ENCODE measurements at regions not wholly inside any gene's neighbourhood (a gene's known extent, or its start where the extent isn't known, plus 50 kb on each side); places are given as distances from the start of the nearest gene placed in this dataset.

DNA sequence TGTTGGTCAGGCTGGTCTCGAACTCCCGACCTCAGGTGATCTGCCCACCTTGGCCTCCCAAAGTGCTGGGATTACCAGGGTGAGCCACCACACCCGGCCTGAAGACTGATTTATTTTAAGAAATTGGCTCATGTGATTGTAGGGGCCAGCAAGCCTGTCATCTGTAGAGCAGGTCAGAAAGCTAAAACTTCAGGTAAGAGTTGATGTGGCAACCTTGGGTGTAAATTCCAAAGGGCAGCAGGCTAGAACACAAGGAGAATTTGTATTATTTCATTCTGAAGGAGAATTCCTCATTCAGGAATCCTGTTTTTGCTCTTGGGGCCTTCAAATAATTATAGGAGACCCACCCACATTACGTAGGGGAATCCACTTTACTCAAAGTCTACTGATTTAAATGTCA lies 728.7 kb downstream of the LTN1 start:
- DNase-seq: no peak

DNA sequence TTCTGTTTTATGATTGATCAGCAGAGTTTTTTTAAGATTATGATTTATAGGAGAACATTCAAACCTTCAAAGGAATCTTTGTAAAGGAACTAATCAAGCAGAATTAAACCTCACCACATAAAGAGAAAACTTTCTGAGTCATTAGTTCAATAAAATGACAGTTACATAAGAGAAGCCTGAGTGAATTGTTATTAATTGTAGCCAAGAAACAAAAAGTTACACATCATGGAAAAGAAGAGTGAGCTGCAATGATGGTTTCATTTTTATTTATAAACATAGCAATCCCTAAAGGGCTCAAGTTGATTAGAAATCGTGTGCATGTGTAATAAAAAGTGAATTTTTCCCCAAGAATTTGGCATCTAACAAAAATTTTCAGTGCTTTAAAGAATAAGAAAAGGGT lies 731.4 kb downstream of the LTN1 start:
- DNase-seq: no peak

DNA sequence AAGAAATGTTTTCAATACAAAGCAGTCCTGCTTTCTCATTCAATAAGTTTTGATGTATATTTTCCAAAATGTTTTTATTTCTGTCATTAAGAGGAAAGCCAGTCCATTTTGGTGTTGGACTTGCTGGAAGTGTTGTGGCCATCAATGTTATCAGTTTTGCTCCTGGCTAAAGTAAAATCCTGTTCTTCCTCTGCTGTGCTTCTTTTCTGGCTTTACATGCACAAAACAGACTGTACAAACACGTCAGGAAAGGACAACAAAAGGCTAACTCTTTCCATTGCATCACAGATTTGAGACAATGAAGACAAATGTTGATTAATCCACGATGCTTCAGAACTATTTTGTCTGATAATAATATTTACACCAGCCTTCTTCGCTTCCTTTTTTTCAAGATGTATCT lies 735.4 kb downstream of the LTN1 start:
- no peak for DNase-seq

DNA sequence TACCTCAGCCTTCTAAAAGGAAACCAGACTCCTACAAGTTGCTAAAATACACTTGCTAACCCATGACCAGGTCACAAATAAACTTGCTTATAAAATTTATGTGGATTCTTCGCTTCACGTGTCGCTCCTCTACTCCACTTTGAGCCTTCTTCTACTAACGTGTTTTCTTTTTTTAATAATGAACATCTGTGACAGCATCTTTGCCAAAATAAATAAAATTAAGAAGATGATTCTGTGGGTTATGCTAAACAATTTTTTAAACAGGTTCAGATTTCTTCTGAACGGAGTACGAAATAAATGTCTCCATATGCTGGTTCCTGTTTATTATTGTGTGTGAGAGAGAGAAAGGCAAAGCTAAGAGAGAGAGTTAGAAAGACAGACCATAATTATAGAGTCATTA lies 735.8 kb downstream of the LTN1 start:
- no peak for DNase-seq

DNA sequence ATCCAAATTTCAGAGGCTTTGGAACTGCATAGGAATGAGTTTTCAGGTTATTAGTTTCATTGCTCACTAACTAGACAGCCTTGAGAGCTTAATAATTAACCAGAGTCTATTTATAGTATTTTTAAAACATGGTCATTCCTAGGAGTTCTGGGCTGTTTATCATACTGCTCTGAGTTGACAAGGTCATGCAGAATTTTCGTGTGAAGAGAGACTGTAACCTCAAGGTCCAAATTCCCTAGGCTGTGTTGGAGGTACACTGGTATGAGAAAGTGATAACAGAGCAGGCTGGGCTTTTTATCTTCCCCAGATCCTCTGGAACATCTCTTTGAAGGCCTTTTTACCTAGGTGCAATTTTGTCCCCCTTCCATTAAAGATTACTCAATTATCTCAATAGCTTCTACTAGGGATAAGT lies 736.3 kb downstream of the LTN1 start:
- no peak for DNase-seq

DNA sequence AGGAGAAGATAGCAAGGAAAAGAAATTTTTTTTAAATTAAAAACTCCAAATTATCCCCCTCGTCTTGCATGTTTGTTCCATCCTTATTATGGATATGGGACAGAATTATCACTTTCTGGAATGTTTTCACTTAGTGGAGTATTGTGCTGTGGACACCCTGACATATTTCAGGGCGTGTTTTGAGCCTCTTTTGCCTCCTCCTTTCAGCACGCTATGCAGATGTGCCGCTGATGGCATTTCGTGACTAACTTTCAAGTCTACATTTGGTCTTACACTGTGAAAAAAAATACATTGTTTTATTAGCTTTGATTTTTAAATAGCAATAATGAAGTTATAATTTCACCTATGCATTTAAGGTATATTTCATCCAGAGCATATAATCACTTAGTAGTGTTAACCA lies 738.7 kb downstream of the LTN1 start:
- no peak for DNase-seq

DNA sequence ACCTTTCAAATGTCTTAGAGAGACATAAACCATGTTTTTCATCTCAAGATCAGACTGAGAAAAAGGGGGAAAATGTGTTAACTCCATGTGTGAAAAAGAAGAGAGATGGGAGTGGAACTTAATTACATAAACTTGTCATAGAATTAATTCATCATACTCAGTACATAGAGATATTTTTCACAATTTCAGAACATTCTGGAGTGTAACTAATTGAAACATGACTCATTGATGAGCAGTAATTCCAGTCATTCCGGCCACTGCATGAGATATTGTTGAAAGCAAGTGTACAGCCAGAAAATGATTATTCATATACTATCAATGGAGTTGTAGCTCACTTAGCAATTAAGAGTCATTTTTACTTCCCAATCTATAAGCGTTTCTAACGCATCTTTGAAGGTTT lies 739.3 kb downstream of the LTN1 start:
- no peak for DNase-seq

DNA sequence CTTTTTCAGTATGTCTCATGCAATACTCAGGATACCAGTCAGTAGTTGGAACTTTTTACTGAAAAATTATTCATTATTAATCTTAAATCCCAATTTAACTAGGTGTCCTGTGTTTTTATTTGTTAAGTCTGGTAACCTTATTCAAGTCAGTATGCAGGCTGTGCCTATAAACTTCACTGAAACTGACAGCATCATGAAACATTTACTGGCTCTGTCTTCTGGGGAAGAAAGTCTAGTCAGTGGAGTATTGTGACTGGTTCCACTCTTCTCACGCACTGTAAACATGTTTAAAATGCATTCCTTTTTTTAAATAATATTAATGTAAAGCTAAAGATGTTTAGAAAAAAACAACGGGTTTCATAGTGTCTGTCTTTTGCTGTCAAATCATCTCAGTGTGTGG lies 739.7 kb downstream of the LTN1 start:
- no peak for DNase-seq

DNA sequence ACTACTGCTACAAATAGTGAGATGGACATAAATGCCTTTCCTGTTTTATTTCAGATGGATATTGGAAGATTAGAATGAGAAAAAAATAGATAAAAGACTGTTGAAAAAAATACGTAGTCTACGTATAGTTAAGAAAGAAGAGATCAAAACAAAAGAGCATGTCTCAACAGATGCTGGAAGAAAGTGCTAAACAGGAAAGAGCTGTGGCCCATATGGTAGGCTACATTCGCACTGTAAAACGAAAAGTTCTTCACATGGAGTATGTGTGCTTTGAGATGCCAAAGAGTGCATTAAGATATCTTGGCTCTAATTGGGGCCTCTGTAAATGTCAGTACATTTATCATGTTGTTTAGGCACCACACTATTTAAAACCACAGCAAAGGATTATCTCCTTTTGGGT lies 741.7 kb downstream of the LTN1 start:
- no peak for DNase-seq

DNA sequence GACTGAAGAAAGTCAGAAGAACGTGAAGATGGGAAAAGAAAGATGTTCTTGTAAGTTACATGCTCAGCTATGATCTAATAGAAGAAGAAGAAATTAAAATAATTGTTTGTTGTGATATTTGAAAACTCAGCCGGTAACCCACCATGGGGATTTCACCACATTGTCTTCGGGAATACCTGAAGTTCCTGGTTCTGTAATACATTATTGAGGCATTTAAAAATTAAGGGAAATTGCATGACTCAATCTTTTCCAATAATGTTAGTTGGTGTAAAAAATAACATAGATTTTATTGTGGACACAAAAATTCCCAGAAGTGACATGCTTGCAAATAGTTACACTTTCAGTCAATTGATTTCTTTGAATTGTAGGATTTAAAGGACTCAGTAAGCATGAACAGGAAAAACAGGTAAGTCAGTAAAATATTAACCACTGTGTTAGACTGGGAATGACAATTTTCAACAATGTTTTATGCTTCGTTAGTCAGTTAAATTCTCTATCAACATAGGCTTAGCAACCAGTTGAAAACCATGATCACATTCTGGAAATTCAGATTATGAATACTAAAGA lies 745.1 kb downstream of the LTN1 start:
- DNase-seq: no peak

DNA sequence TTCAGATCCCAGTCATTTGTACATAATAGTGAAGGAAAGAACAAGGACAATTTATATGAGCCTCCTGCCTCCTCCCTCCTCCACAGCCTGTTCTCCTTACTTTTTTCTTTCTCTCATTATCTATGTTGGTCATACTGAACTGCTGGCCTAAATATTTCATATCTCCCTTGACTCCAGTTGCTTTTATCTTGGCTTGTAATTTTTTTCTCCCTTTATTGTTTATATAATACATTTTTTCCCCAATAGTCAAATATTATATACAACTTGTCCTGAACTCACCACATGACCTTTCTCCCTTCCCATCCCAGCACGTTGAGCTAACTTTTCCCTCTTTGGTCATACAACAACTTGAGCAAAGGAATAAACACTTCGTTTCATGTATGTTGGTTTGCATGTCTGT lies 752.1 kb downstream of the LTN1 start:
- DNase-seq: no peak

DNA sequence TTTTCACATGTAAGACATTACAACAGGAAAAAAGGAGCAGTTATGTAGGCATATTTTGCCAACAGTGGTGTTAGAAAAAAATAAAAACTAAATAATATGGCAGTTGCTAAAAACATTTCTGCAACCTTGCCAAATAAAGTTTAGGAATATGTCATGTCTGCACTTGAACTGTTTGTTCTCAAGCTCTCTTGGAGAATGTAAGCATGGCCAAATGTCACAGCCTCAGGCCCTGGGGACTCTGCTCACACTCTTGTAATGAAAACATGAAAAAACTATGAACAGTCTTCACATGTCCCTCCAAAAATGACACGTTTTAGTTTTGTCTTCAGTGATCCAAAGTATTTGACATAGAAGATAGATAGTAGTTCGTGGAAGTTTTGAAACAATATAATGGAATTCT lies 753.3 kb downstream of the LTN1 start:
- DNase-seq: no peak

DNA sequence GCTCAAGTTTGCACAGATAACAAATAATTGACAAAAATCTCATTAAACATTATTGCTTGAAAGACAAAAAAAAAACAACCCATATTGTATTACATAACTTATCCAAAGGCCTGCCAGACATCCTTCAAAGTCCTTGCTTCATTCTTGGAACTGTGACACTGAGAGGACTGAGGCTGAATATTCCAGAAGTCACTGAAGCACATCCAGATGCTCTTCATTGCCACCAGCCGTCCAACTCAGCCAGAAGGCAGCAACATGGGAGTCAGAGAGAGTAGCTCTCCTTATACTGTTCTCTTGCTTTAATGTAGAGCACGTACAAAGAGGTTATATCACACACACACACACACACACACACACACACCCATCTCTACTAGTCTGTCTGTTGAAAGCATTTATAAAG lies 755.0 kb downstream of the LTN1 start:
- no peak for DNase-seq

DNA sequence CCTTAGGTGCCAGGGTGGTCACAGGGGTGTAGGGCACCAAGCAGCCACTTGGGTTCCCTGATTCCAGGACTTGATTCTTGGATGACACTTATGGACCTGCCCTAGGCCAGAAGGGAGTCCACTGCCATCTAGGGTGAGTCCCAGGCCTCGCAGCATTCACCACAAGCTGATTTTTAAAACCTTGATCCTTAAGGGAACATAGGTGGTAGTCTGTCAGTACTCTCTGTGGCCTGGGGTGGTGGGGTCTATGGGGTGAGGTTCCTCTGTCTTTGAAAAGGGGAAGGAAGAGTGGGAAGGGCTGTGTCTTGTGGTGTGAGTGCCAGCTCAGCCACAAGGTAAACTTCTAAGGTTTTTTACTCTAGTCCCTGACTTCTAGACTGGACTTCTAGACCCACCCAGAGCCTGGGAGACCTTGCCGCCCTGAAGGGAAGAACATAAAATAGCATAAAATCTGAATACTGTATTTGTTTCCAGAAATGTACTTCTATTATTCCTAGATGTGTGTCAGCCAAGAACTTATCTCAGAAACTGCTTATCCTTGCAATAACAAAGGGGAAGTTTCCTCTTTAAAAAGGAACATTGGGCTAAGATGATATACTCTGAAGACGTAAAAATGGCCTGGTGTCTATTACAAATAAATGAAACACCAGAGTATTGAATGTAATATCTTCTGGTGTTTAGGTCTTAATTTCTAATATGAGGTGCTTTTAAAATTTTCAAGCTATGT lies 757.3 kb downstream of the LTN1 start:
- DNase-seq: no peak

DNA sequence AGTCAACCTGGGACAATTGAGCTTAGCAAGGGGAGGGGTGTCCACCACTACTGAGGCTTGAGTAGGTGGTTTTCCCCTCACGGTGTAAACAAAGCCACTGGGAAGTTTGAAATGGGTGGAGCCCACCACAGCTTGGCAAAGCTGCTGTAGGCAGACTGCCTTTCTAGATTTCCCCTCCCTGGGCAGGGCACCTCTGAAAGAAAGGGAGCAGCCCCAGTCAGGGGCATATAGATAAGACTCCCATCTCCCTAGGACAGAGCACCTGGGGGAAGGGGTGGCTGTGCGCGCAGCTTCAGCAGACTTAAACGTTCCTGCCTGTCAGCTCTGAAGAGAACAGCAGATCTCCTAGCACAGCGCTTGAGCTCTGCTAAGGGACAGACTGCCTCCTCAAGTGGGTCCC lies 758.4 kb downstream of the LTN1 start:
- no peak for DNase-seq

DNA sequence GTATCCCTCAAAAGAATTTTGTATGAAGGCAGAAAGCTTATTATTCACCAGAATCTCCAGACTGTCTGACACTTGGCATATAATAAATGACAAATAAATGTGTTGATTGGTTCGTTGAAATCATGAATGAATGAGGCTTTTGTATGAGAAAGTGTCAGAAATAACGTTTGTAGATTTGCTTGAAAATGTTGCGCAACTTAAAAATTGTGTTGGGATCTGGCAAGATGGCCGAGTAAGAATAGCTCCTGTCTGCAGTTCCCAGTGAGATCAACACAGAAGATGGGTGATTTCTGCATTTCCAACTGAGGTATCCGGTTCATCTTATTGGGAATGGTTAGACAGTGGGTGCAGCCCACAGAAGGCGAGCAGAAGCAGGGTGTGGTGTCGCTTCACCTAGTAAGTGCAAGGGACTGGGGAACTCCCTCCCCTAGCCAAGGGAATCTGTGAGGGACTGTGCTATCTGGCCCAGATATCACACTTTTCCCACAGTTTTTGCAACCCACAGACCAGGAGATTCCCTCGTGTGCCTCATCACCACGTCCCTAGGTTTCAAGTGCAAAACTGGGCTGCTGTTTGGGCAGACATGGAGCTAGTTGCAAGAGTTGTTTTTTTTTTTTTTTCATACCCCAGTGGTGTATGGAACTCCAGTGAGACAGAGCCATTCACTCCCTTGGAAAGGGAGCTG lies 759.0 kb downstream of the LTN1 start:
- DNase-seq: no peak

DNA sequence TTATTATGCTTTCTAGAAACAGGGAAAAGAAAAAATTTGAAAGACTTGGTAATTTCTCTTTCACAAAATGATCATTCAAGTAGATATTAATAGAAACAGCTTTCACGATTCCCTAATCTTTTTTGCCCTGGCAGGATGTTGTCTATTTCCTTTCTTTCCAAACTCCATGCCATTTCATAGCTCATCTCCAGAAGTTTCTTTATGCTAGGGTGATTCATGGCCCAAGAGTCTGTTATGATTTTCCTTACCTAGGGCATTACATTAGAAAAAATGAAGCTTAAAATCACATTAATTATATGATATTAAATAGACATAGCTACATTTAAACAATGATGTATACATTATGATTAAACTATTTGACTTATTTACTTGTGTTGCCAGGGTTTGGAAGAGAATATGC lies 762.1 kb downstream of the LTN1 start:
- no peak for DNase-seq

DNA sequence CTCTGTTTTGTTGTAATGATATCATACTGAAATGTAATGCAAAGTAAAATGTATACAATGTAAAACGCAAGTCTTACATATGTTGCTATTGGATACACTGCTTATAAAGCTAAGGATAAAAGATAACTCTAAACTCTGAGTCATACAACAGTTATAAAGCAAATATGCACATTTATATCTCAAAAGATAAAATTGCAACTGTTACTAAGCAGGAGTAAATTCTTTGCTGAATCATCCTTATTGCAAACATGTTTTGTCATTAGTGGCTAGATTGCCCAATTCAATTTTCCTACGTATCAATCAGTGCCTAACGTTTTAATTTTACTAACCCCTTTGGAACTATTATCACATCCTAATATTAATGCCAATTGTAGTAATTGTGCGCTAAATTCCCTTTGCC lies 762.9 kb downstream of the LTN1 start:
- DNase-seq: no peak

DNA sequence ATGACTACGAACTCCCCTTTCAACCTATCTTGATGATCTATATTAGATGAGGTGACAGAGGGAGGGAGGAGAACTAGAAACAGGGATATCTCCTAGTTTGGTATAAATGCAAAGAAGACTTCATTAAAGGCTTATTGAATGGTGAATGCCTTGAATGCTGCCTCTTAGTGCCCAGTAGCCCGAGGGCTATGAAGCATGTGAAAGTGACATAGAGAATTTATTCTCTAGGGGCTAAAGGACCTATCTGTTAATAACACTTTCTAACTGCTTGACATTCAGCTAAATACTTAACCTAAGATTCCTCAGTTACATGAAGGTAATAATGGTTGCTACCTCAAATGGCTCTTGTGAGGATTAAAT lies 764.1 kb downstream of the LTN1 start:
- DNase-seq: no peak

DNA sequence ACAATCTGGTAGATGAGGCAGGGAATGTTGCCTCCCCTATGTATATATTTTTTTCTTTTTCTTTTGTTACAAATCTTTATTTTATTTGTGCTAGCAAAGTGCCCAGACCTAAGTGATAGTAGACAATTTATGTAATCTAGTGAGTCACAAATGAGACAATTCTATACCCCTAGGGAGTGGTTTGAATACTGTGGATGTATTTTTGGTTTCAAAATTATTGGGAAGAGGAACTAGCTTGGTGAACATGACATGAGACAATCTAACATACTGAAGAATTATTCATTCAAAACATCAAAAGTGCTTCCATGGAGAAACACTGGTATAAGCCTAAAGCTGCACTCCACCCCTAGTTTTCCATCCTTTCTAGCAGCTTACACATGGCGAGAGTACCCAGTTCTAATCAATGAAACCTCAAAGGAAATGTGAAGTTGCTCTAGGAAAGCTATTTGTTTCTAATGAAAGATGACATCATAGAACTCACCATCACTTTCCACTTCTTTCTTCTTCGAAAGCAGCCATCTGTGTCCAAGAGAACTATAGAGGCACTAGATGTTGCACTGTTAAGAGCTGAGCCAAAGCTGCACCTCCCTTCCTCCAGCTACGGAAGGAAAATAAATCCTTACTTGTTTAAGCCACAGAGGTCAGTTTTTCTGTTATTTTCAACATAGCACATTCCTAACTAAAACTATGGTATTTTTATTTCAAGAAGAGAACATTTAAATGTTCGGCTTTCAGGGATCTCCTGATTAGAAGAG lies 764.6 kb downstream of the LTN1 start:
- DNase-seq: no peak

DNA sequence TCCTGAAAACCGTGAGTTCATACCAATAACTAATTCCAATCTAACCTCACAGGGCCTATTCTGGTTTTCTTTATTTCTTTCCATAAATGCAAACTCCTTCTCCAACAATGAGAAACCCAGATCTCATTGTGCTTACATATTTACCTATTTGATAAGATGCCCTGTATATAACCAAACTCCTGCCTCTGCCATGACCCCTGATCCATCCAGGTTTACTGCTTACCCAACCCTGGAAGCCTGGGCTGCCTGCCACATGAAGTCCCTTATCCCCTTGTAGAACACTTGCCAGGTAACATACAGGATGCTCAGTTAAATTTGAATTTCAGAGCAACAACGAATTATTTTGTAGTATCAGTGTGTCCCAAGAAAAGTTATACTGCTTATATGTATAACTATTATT lies 766.1 kb downstream of the LTN1 start:
- no peak for DNase-seq

DNA sequence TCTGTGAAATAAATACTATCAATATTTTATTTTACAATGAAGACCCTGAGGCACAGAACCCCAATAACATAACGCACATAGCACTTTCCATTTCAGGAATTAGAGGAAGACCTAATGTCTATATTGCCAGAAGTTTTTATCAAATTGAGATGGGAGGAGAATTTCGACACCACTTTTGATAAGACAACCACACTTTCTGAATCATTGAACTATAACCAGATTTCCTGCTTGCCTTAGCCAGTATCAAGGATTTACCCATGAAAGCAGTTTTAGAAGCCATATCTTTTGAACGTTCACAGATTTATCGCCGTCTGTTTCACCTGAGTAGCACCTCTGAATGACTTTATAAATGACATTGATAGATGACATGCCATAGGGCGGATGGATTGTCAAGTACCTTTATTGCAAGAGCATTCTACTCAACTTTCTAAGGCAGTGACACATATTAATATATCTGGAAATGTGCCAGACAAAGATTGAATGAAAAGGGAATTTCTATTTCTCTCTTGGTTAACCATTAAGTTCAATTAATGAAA lies 768.4 kb downstream of the LTN1 start:
- no peak for DNase-seq

DNA sequence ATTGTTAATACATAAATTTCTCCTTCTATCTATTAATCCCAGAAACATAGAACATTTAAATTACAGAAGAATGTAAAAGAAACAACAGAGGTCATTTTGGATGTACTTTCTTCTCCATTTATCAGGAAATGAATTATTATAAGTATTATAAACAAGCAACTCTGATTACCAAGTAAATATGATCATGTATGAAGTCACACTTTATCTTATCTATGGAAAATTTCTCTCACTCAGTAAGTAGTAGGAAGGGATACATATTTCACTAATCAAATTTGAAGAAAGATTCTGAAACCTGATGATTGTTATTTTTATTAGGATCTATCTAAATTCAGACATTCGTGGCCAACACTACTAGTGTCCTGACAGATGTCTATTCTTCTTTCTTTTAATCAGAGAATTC lies 770.7 kb downstream of the LTN1 start:
- DNase-seq: no peak

DNA sequence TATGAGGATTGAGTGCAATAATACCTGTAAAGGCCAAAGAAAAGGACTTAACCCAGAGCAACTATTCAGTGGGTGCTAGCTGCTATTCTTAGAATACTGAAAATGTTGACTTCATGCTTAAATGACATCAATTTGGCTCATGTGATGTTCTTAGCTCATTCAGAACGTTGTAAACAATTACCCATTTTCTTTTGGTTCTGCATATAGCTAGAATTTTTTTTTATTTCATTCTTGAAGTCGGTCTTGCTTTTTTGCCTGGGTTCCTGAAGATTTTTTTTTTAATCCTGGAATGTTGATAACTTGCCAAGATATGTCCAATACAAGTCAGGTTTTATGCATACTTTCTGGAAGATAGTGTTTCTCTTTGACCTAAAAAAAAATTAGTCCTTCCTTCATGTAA lies 772.0 kb downstream of the LTN1 start:
- no peak for DNase-seq
